ENCODE measurements at regions not wholly inside any gene's neighbourhood (a gene's known extent, or its start where the extent isn't known, plus 50 kb on each side); places are given as distances from the start of the nearest gene placed in this dataset.

DNA sequence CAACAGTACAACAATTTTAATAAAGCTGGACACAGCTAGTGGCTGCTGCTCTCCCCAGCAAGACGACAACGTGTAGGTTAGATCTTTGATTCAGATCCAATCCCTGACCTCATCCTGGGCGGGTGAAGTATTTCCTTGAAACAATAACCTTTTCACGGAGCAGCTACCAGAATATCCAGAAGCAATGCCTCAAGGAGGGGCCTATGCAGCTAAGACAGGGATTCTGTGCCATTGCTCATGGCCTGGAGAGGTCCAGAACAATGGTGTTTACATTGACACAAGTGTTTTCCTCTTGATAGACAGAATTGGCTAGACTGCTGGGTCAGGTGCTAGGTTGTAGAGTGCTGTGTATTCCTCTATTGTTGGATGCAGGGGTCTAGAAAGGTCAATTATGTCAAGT lies 520.1 kb downstream of the BCL11A start:
- no peak for FAIRE-seq
- no peak overlapping the region for H3K27ac ChIP-seq (ENCODE audit: low read depth in 1 of 3, low read length in 2 of 3)
- H3K36me3 ChIP-seq (ENCODE audit: control insufficient read depth in 3 of 3, insufficient read depth in 2 of 3, low read depth in 1 of 3, low read length in 3 of 3), result no peaks in the 10 kb centered on the region

DNA sequence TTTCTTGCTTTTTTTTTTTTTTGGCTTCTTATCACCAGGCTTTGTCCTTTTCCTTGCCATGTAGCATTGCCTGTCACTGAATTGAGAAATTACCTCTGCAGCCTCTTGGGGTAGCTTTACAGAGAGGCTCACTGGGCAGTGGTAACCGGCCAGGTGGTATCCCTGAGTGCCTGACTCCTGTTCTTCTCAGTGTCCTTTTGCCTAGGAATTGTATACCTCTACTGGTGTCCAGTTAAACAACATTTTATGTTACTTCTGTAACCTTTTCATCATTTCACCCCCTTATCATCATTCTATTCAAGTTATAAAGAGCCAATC lies 523.9 kb downstream of the BCL11A start:
- Histone ChIP-seq H3K9me3 (ENCODE audit: control insufficient read depth in 2 of 2, insufficient read depth in 1 of 2, low read depth in 1 of 2, low read length in 1 of 2) (peaks cover 0 to 8% of the 10 kb centered on the region in 2 donors), H3K4me1 (ENCODE audit: control insufficient read depth in 3 of 3, insufficient read depth in 2 of 3, low read depth in 1 of 3, low read length in 2 of 3) (no peaks in the 10 kb centered on the region), H3K27me3 (ENCODE audit: control insufficient read depth in 3 of 3, insufficient read depth in 3 of 3, low read length in 3 of 3) (no peaks in the 10 kb centered on the region), H3K4me3 (ENCODE audit: low read depth in 1 of 3, low read length in 3 of 3) (no peak overlapping the region), H3K27ac (ENCODE audit: low read depth in 1 of 3, low read length in 2 of 3) (no peak overlapping the region), H3K36me3 (ENCODE audit: control insufficient read depth in 3 of 3, insufficient read depth in 2 of 3, low read depth in 1 of 3, low read length in 3 of 3) (no peaks in the 10 kb centered on the region)
- 74 to 82% (median 80%) methylated on average over 1 of the region's 1 CpG for WGBS, 3 donors
- no peak for DNase-seq
- no peak for FAIRE-seq

More for the DNA sequence above, 520.1 kb downstream of the BCL11A start:
- DNase-seq, result no peak
- WGBS, 3 donors, result 37 to 66% (median 38%) methylated on average over 4 of the region's 4 CpGs
- H3K4me3 ChIP-seq (ENCODE audit: low read depth in 1 of 3, low read length in 3 of 3), result no peak overlapping the region
- H3K27me3 ChIP-seq (ENCODE audit: control insufficient read depth in 3 of 3, insufficient read depth in 3 of 3, low read length in 3 of 3), result no peaks in the 10 kb centered on the region
- H3K9me3 ChIP-seq (ENCODE audit: control insufficient read depth in 2 of 2, insufficient read depth in 1 of 2, low read depth in 1 of 2, low read length in 1 of 2), result peaks cover 0 to 15% of the 10 kb centered on the region in 2 donors
- no peaks in the 10 kb centered on the region for H3K4me1 ChIP-seq (ENCODE audit: control insufficient read depth in 3 of 3, insufficient read depth in 2 of 3, low read depth in 1 of 3, low read length in 2 of 3)

DNA sequence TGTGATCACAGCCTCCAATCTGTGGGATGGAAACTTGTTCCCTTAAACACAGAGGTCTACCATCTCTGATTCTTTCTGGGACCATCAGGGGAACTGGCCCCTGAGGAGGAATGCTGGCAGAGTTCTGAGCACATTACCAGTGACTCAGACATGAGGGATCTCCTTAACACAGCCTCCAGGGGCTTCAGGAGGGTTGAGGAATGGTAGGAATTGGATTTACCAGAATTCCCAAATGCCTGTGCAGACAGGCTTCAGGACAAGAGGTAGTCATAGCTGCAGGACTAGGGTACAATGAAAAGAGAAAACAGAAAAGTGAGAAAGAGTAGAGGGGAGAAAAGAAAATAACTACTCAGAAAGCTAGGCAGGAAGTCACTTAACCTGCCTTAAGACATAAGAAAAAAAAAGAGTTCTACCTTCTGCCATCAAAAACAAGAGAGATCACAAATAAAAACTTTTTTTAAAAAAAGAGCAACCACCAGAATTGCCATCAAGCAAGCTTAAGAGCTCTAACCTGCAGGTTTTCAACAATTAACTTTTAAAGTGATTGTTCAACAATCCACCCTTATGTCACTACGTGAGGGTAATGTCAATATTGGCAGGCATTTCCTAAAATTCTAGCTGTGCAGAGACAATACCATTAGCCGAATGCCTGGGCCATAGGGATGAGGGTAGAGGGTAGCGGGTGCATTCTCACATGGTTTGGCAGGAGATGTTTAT lies 524.4 kb downstream of the BCL11A start:
- WGBS, 3 donors, result 43 to 59% (median 49%) methylated on average over 3 of the region's 3 CpGs
- no peaks in the 10 kb centered on the region for H3K36me3 ChIP-seq (ENCODE audit: control insufficient read depth in 3 of 3, insufficient read depth in 2 of 3, low read depth in 1 of 3, low read length in 3 of 3)
- no peak overlapping the region for H3K4me3 ChIP-seq (ENCODE audit: low read depth in 1 of 3, low read length in 3 of 3)
- no peaks in the 10 kb centered on the region for H3K4me1 ChIP-seq (ENCODE audit: control insufficient read depth in 3 of 3, insufficient read depth in 2 of 3, low read depth in 1 of 3, low read length in 2 of 3)
- H3K9me3 ChIP-seq (ENCODE audit: control insufficient read depth in 2 of 2, insufficient read depth in 1 of 2, low read depth in 1 of 2, low read length in 1 of 2), result peaks cover 0 to 8% of the 10 kb centered on the region in 2 donors
- FAIRE-seq, result no peak
- DNase-seq, result no peak
- no peak overlapping the region for H3K27ac ChIP-seq (ENCODE audit: low read depth in 1 of 3, low read length in 2 of 3)
- no peaks in the 10 kb centered on the region for H3K27me3 ChIP-seq (ENCODE audit: control insufficient read depth in 3 of 3, insufficient read depth in 3 of 3, low read length in 3 of 3)

DNA sequence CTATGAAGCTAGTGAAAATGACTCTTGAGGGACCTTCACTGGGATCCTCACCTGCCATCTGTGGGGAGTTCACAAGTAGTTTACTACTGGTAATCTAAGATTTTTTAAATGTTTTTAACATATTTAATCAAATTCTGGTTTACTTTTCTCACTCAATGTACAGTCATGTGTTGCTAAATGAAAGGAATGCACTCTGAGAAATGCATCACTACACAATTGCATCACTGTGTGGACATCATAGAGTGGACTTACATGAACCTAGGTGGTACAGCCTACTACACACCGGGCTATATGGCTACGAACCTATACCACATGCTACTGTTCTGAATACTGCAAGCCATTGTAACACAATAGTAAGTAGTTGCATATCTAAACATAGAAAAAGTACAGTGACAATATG lies 528.0 kb downstream of the BCL11A start:
- peaks cover 0 to 3% of the 10 kb centered on the region in 2 donors for H3K9me3 ChIP-seq (ENCODE audit: control insufficient read depth in 2 of 2, insufficient read depth in 1 of 2, low read depth in 1 of 2, low read length in 1 of 2)
- no peak for DNase-seq
- no peak for FAIRE-seq
- H3K27me3 ChIP-seq (ENCODE audit: control insufficient read depth in 3 of 3, insufficient read depth in 3 of 3, low read length in 3 of 3), result no peaks in the 10 kb centered on the region
- no peak overlapping the region for H3K27ac ChIP-seq (ENCODE audit: low read depth in 1 of 3, low read length in 2 of 3)
- no peaks in the 10 kb centered on the region for H3K36me3 ChIP-seq (ENCODE audit: control insufficient read depth in 3 of 3, insufficient read depth in 2 of 3, low read depth in 1 of 3, low read length in 3 of 3)
- no peak overlapping the region for H3K4me3 ChIP-seq (ENCODE audit: low read depth in 1 of 3, low read length in 3 of 3)
- 89 to 93% (median 89%) methylated on average over 2 of the region's 2 CpGs for WGBS, 3 donors
- H3K4me1 ChIP-seq (ENCODE audit: control insufficient read depth in 3 of 3, insufficient read depth in 2 of 3, low read depth in 1 of 3, low read length in 2 of 3), result no peaks in the 10 kb centered on the region

DNA sequence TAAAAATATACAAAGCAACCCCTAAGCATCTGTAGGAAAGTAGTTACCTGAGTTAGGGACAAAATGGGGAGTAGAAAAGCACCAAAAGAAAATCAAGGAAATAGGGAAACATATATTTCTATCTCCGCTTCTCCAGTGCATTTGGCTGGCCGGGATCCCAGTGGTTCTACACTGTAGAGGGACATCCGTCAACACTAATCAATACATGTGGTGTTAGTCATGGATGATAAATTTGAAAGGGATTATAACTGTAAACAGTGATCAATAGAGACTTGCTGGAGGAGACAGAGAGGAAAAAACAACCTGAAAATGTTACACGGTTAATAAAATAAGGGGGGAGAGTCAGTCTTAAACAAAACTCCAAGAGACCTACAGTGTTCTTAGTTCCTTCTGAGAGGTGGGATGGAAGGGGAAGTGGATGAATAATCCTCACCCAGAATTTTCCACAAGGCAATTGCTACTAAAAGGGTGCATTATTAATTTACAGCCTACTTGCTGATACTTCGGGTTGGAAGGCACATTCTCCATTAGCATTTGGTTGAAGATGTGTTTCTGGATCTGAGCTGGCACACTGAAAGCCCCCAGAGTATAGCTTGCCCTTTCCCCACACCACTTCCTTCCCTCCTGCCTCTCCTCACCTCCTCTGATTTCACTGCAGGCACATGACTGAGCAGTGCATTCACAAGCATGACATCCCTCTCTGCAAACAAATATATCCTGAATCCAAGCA lies 530.0 kb downstream of the BCL11A start:
- no peak for FAIRE-seq
- DNase-seq, result no peak

DNA sequence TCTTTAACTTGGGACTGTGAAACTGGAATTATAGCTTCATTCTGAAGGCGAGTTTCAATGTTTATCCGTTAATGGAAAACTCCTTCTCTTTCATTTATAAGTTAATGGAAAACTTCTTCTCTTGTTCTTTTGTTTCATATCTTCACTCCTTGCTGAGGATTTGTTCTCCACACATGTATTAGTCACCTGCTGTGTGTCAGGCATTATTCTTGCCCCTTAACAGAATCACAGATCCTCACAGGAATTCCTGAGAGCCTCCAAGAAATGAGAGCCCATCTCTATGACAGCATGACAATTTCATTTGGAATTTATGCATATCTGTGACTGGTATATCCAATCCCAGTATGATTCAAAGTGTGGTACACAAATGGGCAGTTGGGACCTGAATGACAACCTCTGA lies 545.8 kb downstream of the BCL11A start:
- H3K9me3 ChIP-seq (ENCODE audit: control insufficient read depth in 2 of 2, insufficient read depth in 1 of 2, low read depth in 1 of 2, low read length in 1 of 2), result no peaks in the 10 kb centered on the region
- H3K4me1 ChIP-seq (ENCODE audit: control insufficient read depth in 3 of 3, insufficient read depth in 2 of 3, low read depth in 1 of 3, low read length in 2 of 3), result no peaks in the 10 kb centered on the region
- H3K36me3 ChIP-seq (ENCODE audit: control insufficient read depth in 3 of 3, insufficient read depth in 2 of 3, low read depth in 1 of 3, low read length in 3 of 3), result no peaks in the 10 kb centered on the region
- FAIRE-seq (no peak), DNase-seq (no peak)
- no peak overlapping the region for H3K4me3 ChIP-seq (ENCODE audit: low read depth in 1 of 3, low read length in 3 of 3)
- WGBS, 3 donors, result 90 to 96% (median 95%) methylated on average over 2 of the region's 2 CpGs
- no peaks in the 10 kb centered on the region for H3K27me3 ChIP-seq (ENCODE audit: control insufficient read depth in 3 of 3, insufficient read depth in 3 of 3, low read length in 3 of 3)
- H3K27ac ChIP-seq (ENCODE audit: low read depth in 1 of 3, low read length in 2 of 3), result no peak overlapping the region

More for the DNA sequence above, 530.0 kb downstream of the BCL11A start:
- Histone ChIP-seq H3K4me1 (ENCODE audit: control insufficient read depth in 3 of 3, insufficient read depth in 2 of 3, low read depth in 1 of 3, low read length in 2 of 3) (no peaks in the 10 kb centered on the region), H3K9me3 (ENCODE audit: control insufficient read depth in 2 of 2, insufficient read depth in 1 of 2, low read depth in 1 of 2, low read length in 1 of 2) (peaks cover 0 to 3% of the 10 kb centered on the region in 2 donors), H3K27ac (ENCODE audit: low read depth in 1 of 3, low read length in 2 of 3) (no peak overlapping the region), H3K4me3 (ENCODE audit: low read depth in 1 of 3, low read length in 3 of 3) (no peak overlapping the region), H3K27me3 (ENCODE audit: control insufficient read depth in 3 of 3, insufficient read depth in 3 of 3, low read length in 3 of 3) (no peaks in the 10 kb centered on the region), H3K36me3 (ENCODE audit: control insufficient read depth in 3 of 3, insufficient read depth in 2 of 3, low read depth in 1 of 3, low read length in 3 of 3) (no peaks in the 10 kb centered on the region)
- 70 to 76% (median 74%) methylated on average over 5 of the region's 5 CpGs for WGBS, 3 donors

DNA sequence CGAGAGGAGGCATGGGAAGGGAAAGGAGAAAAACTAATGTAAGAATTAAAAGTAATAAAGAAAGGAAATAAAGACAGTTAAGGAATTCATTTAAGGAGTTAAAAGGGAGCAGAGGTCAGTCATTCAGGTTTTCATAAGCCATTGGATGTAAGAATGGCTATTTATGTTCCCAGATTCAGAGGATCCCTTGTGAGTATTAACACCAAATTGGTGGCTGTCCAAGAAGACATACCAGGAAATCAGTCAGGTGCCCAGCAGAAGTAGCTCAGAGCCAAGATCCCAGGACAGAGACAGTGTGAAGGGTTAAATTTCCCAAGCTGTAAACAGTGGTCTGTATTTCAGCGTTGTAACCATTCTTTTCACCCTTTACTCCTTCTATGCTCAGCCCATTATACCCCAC lies 550.4 kb downstream of the BCL11A start:
- Histone ChIP-seq H3K9me3 (ENCODE audit: control insufficient read depth in 2 of 2, insufficient read depth in 1 of 2, low read depth in 1 of 2, low read length in 1 of 2) (no peaks in the 10 kb centered on the region), H3K4me3 (ENCODE audit: low read depth in 1 of 3, low read length in 3 of 3) (no peak overlapping the region), H3K27me3 (ENCODE audit: control insufficient read depth in 3 of 3, insufficient read depth in 3 of 3, low read length in 3 of 3) (no peaks in the 10 kb centered on the region), H3K4me1 (ENCODE audit: control insufficient read depth in 3 of 3, insufficient read depth in 2 of 3, low read depth in 1 of 3, low read length in 2 of 3) (no peaks in the 10 kb centered on the region), H3K36me3 (ENCODE audit: control insufficient read depth in 3 of 3, insufficient read depth in 2 of 3, low read depth in 1 of 3, low read length in 3 of 3) (no peaks in the 10 kb centered on the region), H3K27ac (ENCODE audit: low read depth in 1 of 3, low read length in 2 of 3) (no peak overlapping the region)
- DNase-seq (no peak), FAIRE-seq (no peak)
- 60 to 69% (median 61%) methylated on average over 2 of the region's 2 CpGs for WGBS, 3 donors

DNA sequence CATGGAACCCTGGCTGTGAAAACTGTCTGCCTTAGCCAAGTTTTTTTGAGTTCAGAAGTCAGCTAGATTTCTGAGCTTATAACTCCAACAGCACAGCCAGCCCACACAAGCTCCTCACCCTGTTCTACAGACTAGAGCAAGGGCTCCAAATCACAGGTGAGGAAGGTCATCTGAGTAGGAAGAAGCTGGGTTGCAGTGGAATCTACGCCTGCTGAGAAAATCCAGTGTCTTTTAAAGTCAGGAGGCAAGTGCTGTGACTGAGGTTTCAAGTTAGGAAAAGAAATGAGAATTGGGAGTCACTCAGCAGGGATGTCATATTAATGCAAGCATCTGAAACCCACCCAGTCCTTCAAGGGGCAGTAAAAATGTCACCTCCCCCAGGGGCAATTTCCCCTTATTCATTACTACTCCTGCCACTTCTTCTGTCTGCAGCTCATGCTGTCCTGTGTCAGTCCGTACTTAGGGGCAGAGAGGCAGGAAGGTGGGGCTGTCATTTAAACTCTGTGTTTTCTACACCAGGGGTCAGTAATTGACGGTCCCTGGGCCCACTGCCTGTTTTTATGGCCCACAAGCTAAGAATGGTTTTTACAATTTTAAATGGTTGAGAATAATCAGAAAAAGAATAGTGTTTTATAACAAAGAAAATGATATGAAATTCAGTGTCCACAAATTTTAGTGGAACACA lies 551.1 kb downstream of the BCL11A start:
- 67 to 80% (median 75%) methylated on average over 3 of the region's 3 CpGs for WGBS, 3 donors
- no peak for FAIRE-seq

More for the DNA sequence above, 551.1 kb downstream of the BCL11A start:
- DNase-seq, result no peak
- H3K9me3 ChIP-seq (ENCODE audit: control insufficient read depth in 2 of 2, insufficient read depth in 1 of 2, low read depth in 1 of 2, low read length in 1 of 2), result no peaks in the 10 kb centered on the region
- H3K36me3 ChIP-seq (ENCODE audit: control insufficient read depth in 3 of 3, insufficient read depth in 2 of 3, low read depth in 1 of 3, low read length in 3 of 3), result no peaks in the 10 kb centered on the region
- no peak overlapping the region for H3K4me3 ChIP-seq (ENCODE audit: low read depth in 1 of 3, low read length in 3 of 3)
- no peaks in the 10 kb centered on the region for H3K4me1 ChIP-seq (ENCODE audit: control insufficient read depth in 3 of 3, insufficient read depth in 2 of 3, low read depth in 1 of 3, low read length in 2 of 3)
- no peak overlapping the region for H3K27ac ChIP-seq (ENCODE audit: low read depth in 1 of 3, low read length in 2 of 3)
- H3K27me3 ChIP-seq (ENCODE audit: control insufficient read depth in 3 of 3, insufficient read depth in 3 of 3, low read length in 3 of 3), result no peaks in the 10 kb centered on the region

Data from small intestine (tissue), 7 donors.